GF-D8 (cell line): ENCODE measurements at regions not wholly inside any gene's neighbourhood (a gene's known extent, or its start where the extent isn't known, plus 50 kb on each side); places are given as distances from the start of the nearest gene placed in this dataset.
"Not testable (repeated sequence)": the region's sequence is repeated elsewhere in the genome, so short reads cannot be mapped to it uniquely, and the experiment has no call there.

ENCODE experiments used
- DNase-seq: peaks from one replicate; lab custom pipeline; 2025; lab: John Stamatoyannopoulos, UW

- DNase-seq, result no peak
Observed at GRCh38 chr13:58376349-58376748, 744.8 kb downstream of the PCDH17 start.

- no peak for DNase-seq
Observed at GRCh38 chr13:58376775-58377174, 745.2 kb downstream of the PCDH17 start.

- no peak for DNase-seq
Observed at GRCh38 chr13:58379221-58379620, 747.7 kb downstream of the PCDH17 start.

- not testable (repeated sequence) for DNase-seq
Observed at GRCh38 chr13:58385336-58385735, 753.8 kb downstream of the PCDH17 start.

GRCh38 chr13:58397596-58398387 is 766.2 kb downstream of the PCDH17 start:
- no peak for DNase-seq

- DNase-seq, result no peak
Observed at GRCh38 chr13:58399263-58399662, 767.7 kb downstream of the PCDH17 start.

- DNase-seq, result no peak
Observed at GRCh38 chr13:58406545-58406944, 775.0 kb downstream of the PCDH17 start.

- DNase-seq, result no peak
Observed at GRCh38 chr13:58429917-58430316, 798.4 kb downstream of the PCDH17 start.

- no peak for DNase-seq
Observed at GRCh38 chr13:58434943-58435342, 803.4 kb downstream of the PCDH17 start.

GRCh38 chr13:58437427-58437826 is 805.9 kb downstream of the PCDH17 start:
- DNase-seq, result no peak

GRCh38 chr13:58446979-58447378 is 815.4 kb downstream of the PCDH17 start:
- no peak for DNase-seq

- DNase-seq, result no peak
Observed at GRCh38 chr13:58452123-58452623, 820.6 kb downstream of the PCDH17 start.

- no peak for DNase-seq
Observed at GRCh38 chr13:58455094-58455493, 823.5 kb downstream of the PCDH17 start.

GRCh38 chr13:58461217-58461616 is 829.7 kb downstream of the PCDH17 start:
- DNase-seq, result no peak

GRCh38 chr13:58463841-58464240 is 832.3 kb downstream of the PCDH17 start:
- no peak for DNase-seq

GRCh38 chr13:58467176-58467575 is 835.6 kb downstream of the PCDH17 start:
- DNase-seq, result no peak

GRCh38 chr13:58472483-58472882 is 840.9 kb downstream of the PCDH17 start:
- no peak for DNase-seq

GRCh38 chr13:58474581-58474980 is 843.0 kb downstream of the PCDH17 start:
- DNase-seq, result no peak

- no peak for DNase-seq
Observed at GRCh38 chr13:58476206-58476918, 844.8 kb downstream of the PCDH17 start.

GRCh38 chr13:58478858-58479257 is 847.3 kb downstream of the PCDH17 start:
- no peak for DNase-seq

- no peak for DNase-seq
Observed at GRCh38 chr13:58480061-58480460, 848.5 kb downstream of the PCDH17 start.

- DNase-seq, result no peak
Observed at GRCh38 chr13:58488251-58488650, 856.7 kb downstream of the PCDH17 start.

GRCh38 chr13:58495668-58496067 is 864.1 kb downstream of the PCDH17 start:
- DNase-seq, result no peak
